ENCODE measurements at regions not wholly inside any gene's neighbourhood (a gene's known extent, or its start where the extent isn't known, plus 50 kb on each side); places are given as distances from the start of the nearest gene placed in this dataset.
A peak's percentile ranks its signal among the peaks of the same experiment; 100 is the strongest.

DNA sequence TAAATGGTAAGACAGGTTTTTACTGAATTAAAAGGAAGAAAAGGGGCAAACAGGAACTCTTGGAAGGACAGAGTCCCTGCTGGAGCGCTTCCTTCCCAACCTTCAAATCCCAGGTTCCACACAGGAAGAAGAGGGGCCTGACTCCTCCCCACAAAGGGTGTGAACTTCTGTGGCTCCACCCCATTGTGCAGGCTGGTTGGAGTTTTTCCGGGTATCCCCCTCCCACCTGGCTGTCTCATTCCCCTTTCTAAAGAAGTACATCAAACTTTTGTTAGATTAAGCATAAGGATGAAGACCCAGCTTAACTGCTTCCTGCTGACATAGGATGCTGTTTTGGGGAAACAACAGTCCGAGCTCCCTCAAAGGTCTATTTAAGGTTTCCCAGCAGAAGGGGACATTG is 187.7 kb downstream of the FCRL5 start:
- no peak for ATAC-seq
- TF ChIP-seq TCF4 (CRISPR knock-in tag; IDR thresholded peaks at IDR 0.05; ENCODE audit: borderline replicate concordance) (no peak), OSR1 (CRISPR knock-in tag; IDR thresholded peaks at IDR 0.05) (no peak), ZNF8 (CRISPR knock-in tag; IDR thresholded peaks at IDR 0.05) (no peak), CSRNP3 (CRISPR knock-in tag; IDR thresholded peaks at IDR 0.05) (no peak), ZFP3 (CRISPR knock-in tag; IDR thresholded peaks at IDR 0.05) (no peak), ZNF70 (CRISPR knock-in tag; IDR thresholded peaks at IDR 0.05) (no peak)

DNA sequence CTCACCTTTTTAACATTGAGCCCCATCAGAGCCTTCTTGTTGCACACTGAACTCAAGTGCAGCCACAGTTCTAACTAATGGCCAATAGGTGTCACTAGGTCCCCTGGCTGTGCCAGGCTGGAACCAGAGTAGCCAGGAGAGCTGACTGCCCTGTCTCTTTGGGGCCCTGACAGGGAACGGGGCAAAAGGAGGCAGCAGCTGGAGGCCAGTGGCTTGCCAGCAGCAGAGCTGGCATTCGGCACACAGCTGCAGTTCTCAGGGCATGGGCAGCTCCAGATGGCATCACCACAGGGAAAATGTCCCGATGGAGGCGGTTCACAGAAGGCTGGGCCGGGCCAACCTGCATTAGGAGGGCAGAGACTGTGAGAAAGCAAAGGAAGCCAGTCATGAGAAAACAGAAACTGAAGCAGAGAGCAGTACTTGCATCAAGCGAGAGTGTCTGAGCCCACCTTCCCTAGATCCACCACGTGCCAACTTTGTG is 188.6 kb downstream of the FCRL5 start:
- ATAC-seq: peak; percentile 98
- TF ChIP-seq CREB5 (CRISPR knock-in tag; IDR thresholded peaks at IDR 0.05; ENCODE audit: low read depth): no peak

- no peak for TF ChIP-seq ZFP3 (CRISPR knock-in tag; IDR thresholded peaks at IDR 0.05)
- no peak for TF ChIP-seq TOX (CRISPR knock-in tag; IDR thresholded peaks at IDR 0.05; ENCODE audit: borderline replicate concordance)
- no peak for TF ChIP-seq ZFP30 (CRISPR knock-in tag; IDR thresholded peaks at IDR 0.05)
- TF ChIP-seq CSDC2 (CRISPR knock-in tag; IDR thresholded peaks at IDR 0.05): no peak
- no peak for ATAC-seq
Measured at GRCh38 chr1:157360023-157360390, 192.3 kb downstream of the FCRL5 start.

DNA sequence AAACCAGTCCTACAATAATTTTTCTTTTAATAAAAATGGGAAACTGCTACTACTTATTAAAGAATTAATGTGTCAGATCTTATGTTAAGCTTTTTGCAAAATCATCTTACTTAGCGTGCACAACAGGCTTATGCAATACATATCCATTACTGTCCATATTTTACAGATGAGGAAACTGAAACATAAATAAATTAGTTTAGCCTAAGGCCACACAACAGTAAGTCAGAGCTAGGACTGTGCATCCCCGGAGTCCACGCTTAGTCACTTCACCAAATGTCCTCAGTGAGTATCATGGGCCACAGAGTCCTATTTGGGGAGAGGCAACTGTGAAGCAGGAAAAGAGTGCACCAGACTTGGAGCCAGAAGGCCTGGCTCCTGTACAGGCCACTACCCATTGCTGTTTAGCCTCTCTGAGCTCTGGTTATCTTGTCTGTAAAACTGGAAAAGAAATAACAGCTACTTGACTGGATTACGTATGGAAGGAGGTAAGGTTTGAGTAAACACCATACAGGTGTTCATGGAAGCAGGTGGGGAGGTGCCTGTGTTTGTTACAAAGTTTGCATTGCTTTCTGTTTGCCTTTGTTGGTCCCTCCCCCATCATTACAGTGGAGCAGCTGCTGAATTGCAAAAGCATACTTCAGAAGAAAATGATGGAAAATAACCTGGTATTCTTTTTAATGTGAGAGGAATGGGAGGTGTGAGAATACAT is 192.8 kb downstream of the FCRL5 start:
- no peak for ATAC-seq
- no peak for TF ChIP-seq ZFP30 (CRISPR knock-in tag; IDR thresholded peaks at IDR 0.05)
- TF ChIP-seq ZC3H10 (CRISPR knock-in tag; IDR thresholded peaks at IDR 0.05): no peak
- TF ChIP-seq PPARA (CRISPR knock-in tag; IDR thresholded peaks at IDR 0.05; ENCODE audit: borderline replicate concordance): no peak
- TF ChIP-seq TOX (CRISPR knock-in tag; IDR thresholded peaks at IDR 0.05; ENCODE audit: borderline replicate concordance): no peak
- TF ChIP-seq, protein P1, sequence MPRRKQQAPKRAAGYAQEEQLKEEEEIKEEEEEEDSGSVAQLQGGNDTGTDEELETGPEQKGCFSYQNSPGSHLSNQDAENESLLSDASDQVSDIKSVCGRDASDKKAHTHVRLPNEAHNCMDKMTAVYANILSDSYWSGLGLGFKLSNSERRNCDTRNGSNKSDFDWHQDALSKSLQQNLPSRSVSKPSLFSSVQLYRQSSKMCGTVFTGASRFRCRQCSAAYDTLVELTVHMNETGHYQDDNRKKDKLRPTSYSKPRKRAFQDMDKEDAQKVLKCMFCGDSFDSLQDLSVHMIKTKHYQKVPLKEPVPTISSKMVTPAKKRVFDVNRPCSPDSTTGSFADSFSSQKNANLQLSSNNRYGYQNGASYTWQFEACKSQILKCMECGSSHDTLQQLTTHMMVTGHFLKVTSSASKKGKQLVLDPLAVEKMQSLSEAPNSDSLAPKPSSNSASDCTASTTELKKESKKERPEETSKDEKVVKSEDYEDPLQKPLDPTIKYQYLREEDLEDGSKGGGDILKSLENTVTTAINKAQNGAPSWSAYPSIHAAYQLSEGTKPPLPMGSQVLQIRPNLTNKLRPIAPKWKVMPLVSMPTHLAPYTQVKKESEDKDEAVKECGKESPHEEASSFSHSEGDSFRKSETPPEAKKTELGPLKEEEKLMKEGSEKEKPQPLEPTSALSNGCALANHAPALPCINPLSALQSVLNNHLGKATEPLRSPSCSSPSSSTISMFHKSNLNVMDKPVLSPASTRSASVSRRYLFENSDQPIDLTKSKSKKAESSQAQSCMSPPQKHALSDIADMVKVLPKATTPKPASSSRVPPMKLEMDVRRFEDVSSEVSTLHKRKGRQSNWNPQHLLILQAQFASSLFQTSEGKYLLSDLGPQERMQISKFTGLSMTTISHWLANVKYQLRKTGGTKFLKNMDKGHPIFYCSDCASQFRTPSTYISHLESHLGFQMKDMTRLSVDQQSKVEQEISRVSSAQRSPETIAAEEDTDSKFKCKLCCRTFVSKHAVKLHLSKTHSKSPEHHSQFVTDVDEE (CRISPR knock-in tag; IDR thresholded peaks at IDR 0.05): no peak
- TF ChIP-seq GLIS3 (CRISPR knock-in tag; IDR thresholded peaks at IDR 0.05): no peak

- no peak for ATAC-seq
- no peak for TF ChIP-seq ISL1 (CRISPR knock-in tag; IDR thresholded peaks at IDR 0.05)
- no peak for TF ChIP-seq ZNF70 (CRISPR knock-in tag; IDR thresholded peaks at IDR 0.05)
- no peak for TF ChIP-seq ZFP3 (CRISPR knock-in tag; IDR thresholded peaks at IDR 0.05)
- TF ChIP-seq GLIS3 (CRISPR knock-in tag; IDR thresholded peaks at IDR 0.05): no peak
- TF ChIP-seq ZC3H10 (CRISPR knock-in tag; IDR thresholded peaks at IDR 0.05): no peak
- TF ChIP-seq BACH2 (CRISPR knock-in tag; IDR thresholded peaks at IDR 0.05; ENCODE audit: borderline replicate concordance): no peak
- no peak for TF ChIP-seq ZNF8 (CRISPR knock-in tag; IDR thresholded peaks at IDR 0.05)
- no peak for TF ChIP-seq OSR1 (CRISPR knock-in tag; IDR thresholded peaks at IDR 0.05)
- TF ChIP-seq CSRNP3 (CRISPR knock-in tag; IDR thresholded peaks at IDR 0.05): no peak
- TF ChIP-seq ZFP30 (CRISPR knock-in tag; IDR thresholded peaks at IDR 0.05): no peak
- TF ChIP-seq SNAI2 (CRISPR knock-in tag; IDR thresholded peaks at IDR 0.05): no peak
- no peak for TF ChIP-seq CSDC2 (CRISPR knock-in tag; IDR thresholded peaks at IDR 0.05)
Measured at GRCh38 chr1:157357111-157357510, 195.2 kb downstream of the FCRL5 start.

Measured in SK-N-SH treated with all-trans-retinoic acid at 6 μM for 48 hours (cell line).